ENCODE measurements at regions not wholly inside any gene's neighbourhood (a gene's known extent, or its start where the extent isn't known, plus 50 kb on each side); places are given as distances from the start of the nearest gene placed in this dataset.

- TF ChIP-seq EZH2 (IDR thresholded peaks at IDR 0.05; ENCODE audit: borderline replicate concordance, insufficient read depth, low read depth, low read length, poor library complexity, severe bottlenecking) = no peak
- TF ChIP-seq, protein P1, sequence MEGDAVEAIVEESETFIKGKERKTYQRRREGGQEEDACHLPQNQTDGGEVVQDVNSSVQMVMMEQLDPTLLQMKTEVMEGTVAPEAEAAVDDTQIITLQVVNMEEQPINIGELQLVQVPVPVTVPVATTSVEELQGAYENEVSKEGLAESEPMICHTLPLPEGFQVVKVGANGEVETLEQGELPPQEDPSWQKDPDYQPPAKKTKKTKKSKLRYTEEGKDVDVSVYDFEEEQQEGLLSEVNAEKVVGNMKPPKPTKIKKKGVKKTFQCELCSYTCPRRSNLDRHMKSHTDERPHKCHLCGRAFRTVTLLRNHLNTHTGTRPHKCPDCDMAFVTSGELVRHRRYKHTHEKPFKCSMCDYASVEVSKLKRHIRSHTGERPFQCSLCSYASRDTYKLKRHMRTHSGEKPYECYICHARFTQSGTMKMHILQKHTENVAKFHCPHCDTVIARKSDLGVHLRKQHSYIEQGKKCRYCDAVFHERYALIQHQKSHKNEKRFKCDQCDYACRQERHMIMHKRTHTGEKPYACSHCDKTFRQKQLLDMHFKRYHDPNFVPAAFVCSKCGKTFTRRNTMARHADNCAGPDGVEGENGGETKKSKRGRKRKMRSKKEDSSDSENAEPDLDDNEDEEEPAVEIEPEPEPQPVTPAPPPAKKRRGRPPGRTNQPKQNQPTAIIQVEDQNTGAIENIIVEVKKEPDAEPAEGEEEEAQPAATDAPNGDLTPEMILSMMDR (IDR thresholded peaks at IDR 0.05) = no peak
These were observed 149.4 kb upstream of the SMLR1 start for GRCh38 chr6:130677766-130678165.
